HG03521 (cell line): ENCODE measurements at regions not wholly inside any gene's neighbourhood (a gene's known extent, or its start where the extent isn't known, plus 50 kb on each side); places are given as distances from the start of the nearest gene placed in this dataset.
"Not testable (repeated sequence)": the region's sequence is repeated elsewhere in the genome, so short reads cannot be mapped to it uniquely, and the experiment has no call there.

Experiments used
- ATAC-seq: cut with Tn5 transposase; IDR thresholded peaks from one replicate; pipeline ENCODE4 v1.9.1; 2021; ENCODE audit warnings: mild to moderate bottlenecking, moderate library complexity; ENCODE audit not compliant: unreplicated experiment

DNA sequence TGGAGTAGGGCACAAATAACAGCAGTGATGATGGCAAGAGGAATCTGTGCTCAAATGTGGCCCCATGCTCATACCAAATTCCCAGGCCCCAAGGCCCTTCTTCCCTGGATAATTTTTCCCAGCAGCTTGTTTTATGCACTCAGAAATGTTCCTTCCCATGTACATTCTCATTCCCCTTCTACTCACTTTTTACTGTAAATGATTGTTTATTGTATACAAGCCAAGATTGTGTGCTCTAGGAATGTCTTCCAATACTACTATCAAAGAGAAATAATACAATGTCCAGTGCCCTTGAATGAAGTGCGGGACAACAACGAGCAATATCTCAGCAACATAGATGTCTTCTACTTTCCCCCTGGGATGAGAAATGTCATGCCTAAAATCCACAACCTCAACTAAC is 201.6 kb downstream of the ICOS start:
- no peak for ATAC-seq

- no peak for ATAC-seq
Observed at GRCh38 chr2:204140246-204140645, 203.7 kb downstream of the ICOS start.

DNA sequence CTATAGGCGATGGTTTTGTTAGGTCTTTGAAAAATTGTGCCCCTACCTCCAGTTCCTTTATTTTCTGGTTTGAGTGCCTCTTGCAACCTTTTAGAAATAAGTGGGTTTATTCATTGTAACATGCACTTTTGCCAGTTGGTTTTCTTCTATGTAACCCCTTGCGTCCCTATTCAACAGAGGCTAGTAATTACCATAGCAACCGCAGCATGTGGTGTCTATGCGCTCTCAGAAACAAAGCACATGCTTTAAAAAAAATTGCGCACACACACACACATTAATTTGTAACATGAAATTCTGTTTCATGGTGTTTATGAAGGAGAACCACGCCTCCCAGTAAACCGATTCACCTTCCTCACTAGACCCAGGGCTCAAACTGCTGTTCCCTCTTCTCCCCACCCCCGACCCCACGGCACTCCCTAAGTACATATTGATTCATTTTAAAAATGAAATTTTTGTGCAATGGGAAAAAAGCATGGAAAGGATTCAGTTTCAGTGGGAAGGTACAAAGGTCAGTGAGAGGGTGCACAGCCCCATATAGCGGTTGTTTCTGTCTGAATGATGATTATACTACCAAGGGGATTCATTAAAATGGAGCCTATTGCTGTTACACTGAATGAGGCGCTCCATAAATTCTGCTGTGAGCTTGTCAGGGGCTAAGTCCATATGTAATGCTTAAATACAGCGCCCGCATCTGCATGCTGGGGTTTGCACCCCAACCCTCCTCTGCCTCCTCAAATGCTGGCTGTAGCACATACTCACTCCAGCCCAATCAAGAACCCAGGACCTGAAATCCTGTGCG is 206.9 kb downstream of the ICOS start:
- ATAC-seq, result no peak

GRCh38 chr2:204144492-204144891 is 207.9 kb downstream of the ICOS start:
- ATAC-seq, result no peak

- ATAC-seq, result peak; percentile 96
Observed at GRCh38 chr2:204145263-204145751, 208.7 kb downstream of the ICOS start.

DNA sequence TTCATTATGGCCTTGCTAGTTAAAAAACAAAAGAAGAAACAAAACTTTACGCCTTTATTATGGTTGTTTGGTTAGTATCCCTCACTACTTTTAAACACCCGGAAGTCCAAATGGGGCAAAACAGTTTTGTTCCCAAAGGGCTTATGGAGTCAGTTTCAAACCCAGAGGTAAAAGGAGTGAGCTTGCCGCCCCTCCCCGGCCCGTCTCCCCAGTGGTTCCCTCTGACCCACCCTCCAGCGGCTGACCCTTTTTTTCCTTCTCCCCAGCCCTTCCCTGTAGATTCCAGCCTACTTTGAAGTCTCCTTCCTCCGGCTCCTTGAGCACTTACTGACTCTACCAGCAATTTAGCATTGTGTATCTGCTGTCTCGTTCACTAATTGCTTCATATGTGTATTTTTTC is 209.2 kb downstream of the ICOS start:
- ATAC-seq, result no peak

GRCh38 chr2:204147040-204147439 is 210.5 kb downstream of the ICOS start:
- not testable (repeated sequence) for ATAC-seq

DNA sequence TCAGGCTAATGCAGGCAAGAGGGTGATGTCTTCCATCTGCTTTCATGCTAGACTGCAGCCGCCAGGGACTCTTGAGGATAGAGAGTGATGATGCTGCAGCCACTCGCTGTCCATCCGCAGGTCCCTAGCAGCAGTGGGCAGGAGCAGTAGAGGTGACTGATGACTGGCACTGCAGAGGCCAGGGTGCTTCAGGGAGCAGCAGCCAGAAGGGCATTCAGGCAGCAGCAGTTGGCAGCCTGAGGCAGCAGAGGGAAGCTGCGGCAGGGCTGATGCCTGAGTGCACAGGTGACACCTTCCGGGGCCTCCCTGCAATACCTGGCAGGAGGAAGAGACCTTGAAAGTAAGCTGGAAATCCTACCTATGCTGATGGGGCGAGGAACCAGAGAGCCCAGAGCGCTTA is 214.2 kb downstream of the ICOS start:
- no peak for ATAC-seq

GRCh38 chr2:204152616-204153015 is 216.1 kb downstream of the ICOS start:
- no peak for ATAC-seq

- ATAC-seq, result no peak
Observed at GRCh38 chr2:204154863-204155262, 218.3 kb downstream of the ICOS start.

GRCh38 chr2:204156456-204156855 is 219.9 kb downstream of the ICOS start:
- no peak for ATAC-seq

DNA sequence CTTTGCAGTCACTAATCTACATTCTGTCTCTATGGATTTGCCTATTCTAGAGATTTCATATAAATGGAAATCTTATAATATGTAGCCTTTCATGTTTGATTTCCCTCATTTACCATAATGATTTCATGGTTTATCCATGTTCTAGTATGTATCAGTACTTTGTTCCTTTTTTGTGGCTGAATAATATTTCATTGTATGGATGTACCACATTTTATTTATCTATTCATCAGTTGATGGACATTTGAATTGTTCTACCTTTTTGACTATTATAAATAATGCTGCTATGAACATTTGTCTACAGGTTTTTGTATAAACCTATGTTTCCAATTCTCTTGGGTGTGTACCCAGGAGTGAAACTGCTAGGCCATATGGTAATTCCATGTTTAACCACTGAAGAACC is 221.1 kb downstream of the ICOS start:
- no peak for ATAC-seq

GRCh38 chr2:204159526-204159925 is 223.0 kb downstream of the ICOS start:
- no peak for ATAC-seq

DNA sequence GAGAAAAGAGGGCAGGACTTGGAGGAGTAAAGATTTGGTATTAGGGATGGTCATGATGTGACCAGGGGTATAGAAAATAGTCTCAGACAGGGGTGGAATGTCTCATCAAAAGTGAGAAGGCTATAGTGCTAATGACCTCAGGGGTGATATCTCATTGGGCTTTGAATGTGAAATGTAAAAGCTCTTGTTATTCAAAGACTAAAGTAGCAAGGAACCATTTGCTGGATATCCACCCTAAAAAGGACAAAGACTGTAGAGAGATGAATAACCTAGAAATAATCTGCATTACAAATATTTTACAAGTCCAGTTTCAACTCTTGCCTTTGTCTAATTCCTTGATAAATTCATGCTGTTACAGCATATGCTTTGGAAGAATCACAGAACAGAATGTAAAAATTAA is 224.4 kb downstream of the ICOS start:
- no peak for ATAC-seq

DNA sequence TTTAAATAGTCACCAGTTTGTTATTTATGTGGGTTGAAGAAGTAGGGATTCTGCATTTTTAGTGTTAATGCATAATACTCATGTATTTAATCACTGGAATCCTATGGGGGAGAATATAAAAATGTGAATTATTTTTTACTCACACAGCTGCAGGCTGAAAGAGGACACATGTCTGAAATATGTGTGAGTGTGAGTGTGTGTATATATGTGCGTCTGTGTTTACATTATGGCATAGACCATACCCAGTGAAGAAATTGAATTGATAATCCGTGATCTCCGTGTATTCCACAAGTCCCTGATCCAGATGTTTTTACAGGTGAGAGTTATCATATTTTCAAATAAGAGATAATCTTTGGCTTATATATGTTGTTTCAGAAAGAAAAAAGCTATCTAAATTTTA is 225.3 kb downstream of the ICOS start:
- no peak for ATAC-seq

DNA sequence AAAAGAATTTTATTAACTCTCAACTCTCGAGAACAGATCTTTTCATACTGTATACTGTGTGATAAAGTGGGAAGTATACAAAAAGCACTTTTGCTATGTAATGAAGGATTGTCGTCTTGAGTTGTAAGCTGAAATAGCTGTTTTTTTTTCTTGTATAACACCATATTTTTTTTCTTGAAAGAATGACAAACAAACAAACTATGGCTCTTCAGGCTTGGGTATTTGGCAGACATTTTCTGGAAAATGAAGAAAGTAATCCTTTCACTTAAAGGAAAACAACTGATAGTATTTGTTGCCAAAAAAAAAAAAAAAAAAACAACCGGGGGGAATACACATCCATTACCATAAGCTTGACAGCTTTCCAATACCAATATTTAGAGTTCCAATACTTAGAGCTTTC is 230.4 kb downstream of the ICOS start:
- no peak for ATAC-seq

- ATAC-seq, result not testable (repeated sequence)
Observed at GRCh38 chr2:204167670-204168069, 231.1 kb downstream of the ICOS start.

- ATAC-seq, result no peak
Observed at GRCh38 chr2:204170411-204170810, 233.8 kb downstream of the ICOS start.

DNA sequence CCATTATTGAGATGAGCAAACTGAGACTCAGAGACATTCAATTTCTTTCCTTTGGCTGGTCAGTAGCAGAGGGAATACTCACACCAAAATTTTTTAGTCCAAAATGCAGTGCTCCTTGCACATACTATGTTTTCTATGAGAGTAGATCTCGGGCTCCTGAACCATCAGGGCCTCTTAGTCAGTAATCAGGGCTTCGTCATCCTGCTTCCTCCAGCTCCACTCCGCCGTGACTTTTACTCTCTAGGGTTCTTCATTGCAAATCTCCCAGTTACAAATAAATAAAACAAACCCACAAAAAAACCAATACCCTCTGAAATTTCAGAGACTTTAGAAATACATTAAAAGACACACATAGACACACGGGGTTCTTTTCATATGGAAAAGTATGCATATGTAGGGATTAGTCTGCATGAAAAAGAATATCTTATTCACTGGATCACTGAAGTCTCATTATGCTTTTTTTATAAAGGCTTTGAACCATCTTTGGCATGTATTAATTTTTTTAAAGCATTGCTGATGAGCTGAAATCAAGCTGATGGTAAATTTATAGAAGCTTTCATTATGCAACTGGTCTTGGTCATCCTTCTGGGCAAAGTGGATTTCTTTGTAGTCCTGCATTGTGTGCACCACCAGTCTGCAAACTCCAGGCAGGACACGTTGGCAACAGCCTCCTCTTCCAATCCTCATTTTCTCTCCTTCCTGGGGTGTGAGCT is 235.0 kb downstream of the ICOS start:
- no peak for ATAC-seq

DNA sequence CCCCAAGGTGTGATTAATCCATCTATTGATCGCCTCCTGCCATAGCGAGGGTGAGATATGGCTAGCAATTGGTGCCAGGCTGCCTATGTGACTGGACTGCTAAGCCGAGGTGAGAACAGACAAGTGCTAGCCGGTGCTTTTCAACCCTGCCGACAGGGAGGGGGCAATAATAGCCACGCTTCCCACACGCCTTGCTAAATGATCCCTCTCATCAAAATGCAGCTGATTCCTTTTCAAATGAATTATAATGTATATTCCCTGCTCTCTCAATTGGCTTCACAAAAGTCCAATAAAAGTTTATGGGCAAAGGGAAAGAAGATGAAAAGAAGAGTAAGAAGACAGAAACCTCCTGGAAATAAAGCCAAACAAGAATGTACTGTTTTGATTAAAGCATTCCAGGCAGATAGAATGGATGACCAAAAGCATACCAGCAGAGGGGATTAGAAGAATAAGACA is 235.6 kb downstream of the ICOS start:
- ATAC-seq, result no peak

GRCh38 chr2:204174034-204174433 is 237.5 kb downstream of the ICOS start:
- ATAC-seq, result no peak
